ENCODE measurements at regions not wholly inside any gene's neighbourhood (a gene's known extent, or its start where the extent isn't known, plus 50 kb on each side); places are given as distances from the start of the nearest gene placed in this dataset.
"Not testable (repeated sequence)": the region's sequence is repeated elsewhere in the genome, so short reads cannot be mapped to it uniquely, and the experiment has no call there.

- Histone ChIP-seq H3K4me1 (no peaks in the 10 kb centered on the region), H3K4me3 (no peak overlapping the region), H3K27me3 (no peaks in the 10 kb centered on the region), H3K9me3 (no peaks in the 10 kb centered on the region), H3K27ac (no peak overlapping the region), H3K36me3 (replicated peaks in 1 of 2; ENCODE audit: insufficient read depth in 1 of 2, low read depth in 2 of 2) (no peaks in the 10 kb centered on the region)
- intact Hi-C loops (cut with DNase I) = no loop called here
- 67 to 70% methylated on average over 5 of the region's 5 CpGs for WGBS, 2 donors
- no peak for TF ChIP-seq CTCF (IDR thresholded peaks at IDR 0.05)
- no peak for TF ChIP-seq POLR2A (IDR thresholded peaks at IDR 0.05)
- ATAC-seq (no peak), DNase-seq (no peak)
Measured at GRCh38 chr13:86476656-86477055, 677.4 kb upstream of the SLITRK6 start.

DNA sequence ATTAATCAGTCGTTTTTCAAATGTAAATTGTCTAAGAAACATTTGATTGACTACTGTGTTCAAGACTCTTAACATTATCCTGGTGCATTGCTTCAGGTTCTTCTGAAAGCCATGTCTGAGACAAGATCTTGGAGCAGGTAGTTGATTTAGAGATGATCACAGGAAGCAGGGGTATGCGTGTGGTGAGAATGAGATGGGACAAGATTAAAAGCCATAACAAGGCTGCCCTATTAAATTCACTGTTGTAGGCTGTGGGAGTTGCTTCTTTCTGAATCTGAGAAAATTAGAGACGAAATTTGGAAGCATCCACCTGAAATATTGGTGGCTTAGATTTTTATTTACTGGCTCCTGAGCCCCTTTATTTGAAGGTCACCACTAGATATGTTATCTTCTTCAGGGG is 687.4 kb upstream of the SLITRK6 start:
- Histone ChIP-seq H3K4me1 (no peaks in the 10 kb centered on the region), H3K27me3 (no peaks in the 10 kb centered on the region), H3K9me3 (no peaks in the 10 kb centered on the region), H3K27ac (no peak overlapping the region), H3K4me3 (no peak overlapping the region), H3K36me3 (replicated peaks in 1 of 2; ENCODE audit: insufficient read depth in 1 of 2, low read depth in 2 of 2) (no peaks in the 10 kb centered on the region)
- 40 to 43% methylated on average over 3 of the region's 3 CpGs for WGBS, 2 donors
- TF ChIP-seq POLR2A (IDR thresholded peaks at IDR 0.05) = no peak
- no peak for TF ChIP-seq CTCF (IDR thresholded peaks at IDR 0.05)
- ATAC-seq (no peak), DNase-seq (no peak)
- intact Hi-C loops (cut with DNase I) = no loop called here

- DNase-seq (no peak), ATAC-seq (no peak)
- H3K36me3 ChIP-seq (replicated peaks in 1 of 2; ENCODE audit: insufficient read depth in 1 of 2, low read depth in 2 of 2) = no peaks in the 10 kb centered on the region
- no peaks in the 10 kb centered on the region for H3K4me1 ChIP-seq
- H3K27me3 ChIP-seq = no peaks in the 10 kb centered on the region
- H3K4me3 ChIP-seq = no peak overlapping the region
- intact Hi-C loops (cut with DNase I) = no loop called here
- no peak overlapping the region for H3K27ac ChIP-seq
- H3K9me3 ChIP-seq = no peaks in the 10 kb centered on the region
- WGBS, 2 donors = 77 to 91% methylated on average over 1 of the region's 1 CpG
- TF ChIP-seq CTCF (IDR thresholded peaks at IDR 0.05) (no peak), POLR2A (IDR thresholded peaks at IDR 0.05) (no peak)
Measured at GRCh38 chr13:86491121-86491520, 691.9 kb upstream of the SLITRK6 start.

- H3K27me3 ChIP-seq; H3K9me3 ChIP-seq; H3K36me3 ChIP-seq (replicated peaks in 1 of 2; ENCODE audit: insufficient read depth in 1 of 2, low read depth in 2 of 2); H3K27ac ChIP-seq; ATAC-seq; intact Hi-C loops (cut with DNase I); H3K4me3 ChIP-seq; DNase-seq; H3K4me1 ChIP-seq: not testable (repeated sequence)
- 73 to 75% methylated on average over 10 of the region's 10 CpGs for WGBS, 2 donors
Measured at GRCh38 chr13:86501931-86502330, 702.7 kb upstream of the SLITRK6 start.

GRCh38 chr13:86510792-86511191 is 711.6 kb upstream of the SLITRK6 start:
- WGBS, 2 donors = 39 to 52% methylated on average over 2 of the region's 2 CpGs
- Histone ChIP-seq H3K27me3 (no peaks in the 10 kb centered on the region), H3K4me3 (no peak overlapping the region), H3K27ac (no peak overlapping the region), H3K36me3 (replicated peaks in 1 of 2; ENCODE audit: insufficient read depth in 1 of 2, low read depth in 2 of 2) (no peaks in the 10 kb centered on the region), H3K9me3 (no peaks in the 10 kb centered on the region), H3K4me1 (no peaks in the 10 kb centered on the region)
- ATAC-seq (no peak), DNase-seq (no peak)
- TF ChIP-seq POLR2A (IDR thresholded peaks at IDR 0.05) (no peak), CTCF (IDR thresholded peaks at IDR 0.05) (no peak)
- intact Hi-C loops (cut with DNase I) = no loop called here

Data from body of pancreas (tissue), 4 donors.